Lower leg skin (tissue), 3 donors: ENCODE measurements at regions not wholly inside any gene's neighbourhood (a gene's known extent, or its start where the extent isn't known, plus 50 kb on each side); places are given as distances from the start of the nearest gene placed in this dataset.
"Not testable (repeated sequence)": the region's sequence is repeated elsewhere in the genome, so short reads cannot be mapped to it uniquely, and the experiment has no call there.

Experiments used
- POLR2A ChIP-seq, 2 donors: fragments of 450-650 bp; IDR thresholded peaks; one replicate each; pipeline ENCODE4 v1.6.1; 2016 to 2017; ENCODE audit warnings: antibody characterized with exemption in 2 of 2, mild to moderate bottlenecking in 1 of 2, moderate library complexity in 1 of 2
- TF ChIP-seq, protein P1 (sequence below), 3 donors: fragments of 450-650 bp; IDR thresholded peaks; one replicate each; pipeline ENCODE4 v1.5.1; 2016; ENCODE audit warnings: antibody characterized with exemption in 3 of 3, mild to moderate bottlenecking in 3 of 3, moderate library complexity in 2 of 3

- not testable (repeated sequence) for TF ChIP-seq POLR2A (IDR thresholded peaks at IDR 0.05)
- TF ChIP-seq, protein P1, sequence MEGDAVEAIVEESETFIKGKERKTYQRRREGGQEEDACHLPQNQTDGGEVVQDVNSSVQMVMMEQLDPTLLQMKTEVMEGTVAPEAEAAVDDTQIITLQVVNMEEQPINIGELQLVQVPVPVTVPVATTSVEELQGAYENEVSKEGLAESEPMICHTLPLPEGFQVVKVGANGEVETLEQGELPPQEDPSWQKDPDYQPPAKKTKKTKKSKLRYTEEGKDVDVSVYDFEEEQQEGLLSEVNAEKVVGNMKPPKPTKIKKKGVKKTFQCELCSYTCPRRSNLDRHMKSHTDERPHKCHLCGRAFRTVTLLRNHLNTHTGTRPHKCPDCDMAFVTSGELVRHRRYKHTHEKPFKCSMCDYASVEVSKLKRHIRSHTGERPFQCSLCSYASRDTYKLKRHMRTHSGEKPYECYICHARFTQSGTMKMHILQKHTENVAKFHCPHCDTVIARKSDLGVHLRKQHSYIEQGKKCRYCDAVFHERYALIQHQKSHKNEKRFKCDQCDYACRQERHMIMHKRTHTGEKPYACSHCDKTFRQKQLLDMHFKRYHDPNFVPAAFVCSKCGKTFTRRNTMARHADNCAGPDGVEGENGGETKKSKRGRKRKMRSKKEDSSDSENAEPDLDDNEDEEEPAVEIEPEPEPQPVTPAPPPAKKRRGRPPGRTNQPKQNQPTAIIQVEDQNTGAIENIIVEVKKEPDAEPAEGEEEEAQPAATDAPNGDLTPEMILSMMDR (IDR thresholded peaks at IDR 0.05) = not testable (repeated sequence)
Measured at GRCh38 chr4:3935406-3935805, 169.2 kb downstream of the ADRA2C start.
